SK-N-DZ (cell line): ENCODE measurements at regions not wholly inside any gene's neighbourhood (a gene's known extent, or its start where the extent isn't known, plus 50 kb on each side); places are given as distances from the start of the nearest gene placed in this dataset.
A peak's percentile ranks its signal among the peaks of the same experiment; 100 is the strongest.

Source experiments
- DNase-seq: peaks from one replicate; pipeline ENCODE4 v3.0.0-alpha.2; 2015; ENCODE audit warnings: low spot score
- small RNA-seq, 2 experiments: library from RNA; depleted of rRNA; stranded (forward); fragments of <200 nt; gene quantifications; one replicate each; pipeline ENCODE3, GENCODE V24; 2014

DNA sequence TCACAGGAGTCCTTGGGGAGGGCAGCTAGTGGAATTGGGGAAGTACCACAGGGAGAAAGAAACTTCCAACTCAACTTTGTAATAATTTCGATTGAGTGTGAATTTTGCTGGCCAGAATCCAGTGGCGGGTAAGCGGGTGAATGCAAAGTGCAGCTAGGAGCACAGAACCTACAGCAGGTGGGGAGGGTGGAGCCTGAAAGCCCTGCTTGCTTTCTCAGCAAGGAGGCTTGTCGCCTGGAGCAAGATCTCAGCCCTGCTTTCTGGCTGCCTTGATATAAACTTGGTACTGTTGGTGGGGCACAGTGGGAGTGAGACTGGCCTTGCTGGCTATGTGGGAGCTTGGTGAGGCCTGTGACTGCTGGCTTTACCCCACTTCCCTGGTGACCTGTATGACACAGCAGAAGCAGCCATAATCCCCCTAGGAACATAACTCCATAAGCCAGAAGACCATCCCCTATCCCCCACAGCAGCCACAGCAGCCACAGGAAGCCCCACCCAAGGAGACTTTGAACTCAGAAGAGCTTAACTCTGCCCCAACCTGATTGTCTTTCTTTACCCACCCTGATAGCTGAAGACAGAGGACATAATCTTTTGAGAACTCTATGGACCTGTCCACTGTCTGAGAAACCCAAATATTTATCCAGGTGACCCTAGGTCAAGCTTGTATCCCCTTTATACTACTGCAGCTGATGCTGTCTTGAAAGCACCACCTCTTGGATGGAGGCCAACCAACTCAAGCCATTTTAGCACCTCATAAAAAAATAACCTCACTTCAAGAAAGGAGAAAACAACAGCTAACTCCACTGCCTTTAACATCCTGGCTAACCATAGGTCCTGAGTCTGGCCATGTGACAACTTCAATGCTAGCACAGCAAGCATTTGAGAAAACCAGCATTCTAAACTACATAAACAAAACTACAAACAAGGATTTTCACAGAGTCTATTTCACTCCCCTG is 87.2 kb upstream of the PDE5A start:
- no peak for DNase-seq

DNA sequence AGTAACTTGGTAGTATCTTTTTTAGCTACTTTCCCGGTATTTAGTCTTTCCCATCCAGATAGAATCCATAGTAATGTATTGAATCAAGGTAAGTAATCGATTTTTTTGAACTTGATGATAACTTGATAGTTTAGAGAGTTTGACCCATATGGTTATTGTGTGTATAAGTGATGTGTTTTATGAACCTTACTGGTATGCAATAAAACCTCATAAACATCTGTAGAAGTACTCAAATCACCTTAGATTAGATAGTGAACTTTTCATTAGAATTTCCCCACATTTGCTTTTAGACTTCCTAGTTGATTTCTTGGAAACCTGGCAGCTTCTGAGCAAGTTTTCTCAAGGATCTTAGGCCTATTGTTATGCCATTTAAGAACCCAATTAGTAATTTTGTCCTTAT is 80.8 kb upstream of the PDE5A start:
- DNase-seq: no peak

- DNase-seq: no peak
Observed at GRCh38 chr4:119707336-119707735, 78.7 kb upstream of the PDE5A start.

- DNase-seq: no peak
Observed at GRCh38 chr4:119706804-119707203, 78.2 kb upstream of the PDE5A start.

GRCh38 chr4:119697887-119698393 is 69.3 kb upstream of the PDE5A start:
- DNase-seq: no peak

GRCh38 chr4:119696963-119697362 is 68.4 kb upstream of the PDE5A start:
- no peak for DNase-seq

DNA sequence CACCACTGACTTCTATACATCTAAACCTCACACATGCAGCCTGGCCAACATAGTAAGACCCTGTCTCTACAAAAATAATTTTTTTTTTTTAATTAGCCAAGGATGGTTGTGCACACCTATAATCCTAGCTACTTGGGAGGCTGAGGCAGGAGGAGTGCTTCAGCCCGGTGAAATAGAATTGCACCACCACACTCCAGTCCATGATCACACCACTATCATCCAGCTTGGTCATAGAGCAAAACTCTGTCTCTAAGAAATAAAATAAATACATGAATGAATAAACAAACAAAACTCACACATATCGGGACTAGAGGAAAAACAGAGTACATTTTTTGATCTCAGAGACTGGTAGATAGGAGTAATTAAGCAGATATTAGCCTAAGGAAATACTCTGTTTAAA is 66.6 kb upstream of the PDE5A start:
- DNase-seq: no peak

DNA sequence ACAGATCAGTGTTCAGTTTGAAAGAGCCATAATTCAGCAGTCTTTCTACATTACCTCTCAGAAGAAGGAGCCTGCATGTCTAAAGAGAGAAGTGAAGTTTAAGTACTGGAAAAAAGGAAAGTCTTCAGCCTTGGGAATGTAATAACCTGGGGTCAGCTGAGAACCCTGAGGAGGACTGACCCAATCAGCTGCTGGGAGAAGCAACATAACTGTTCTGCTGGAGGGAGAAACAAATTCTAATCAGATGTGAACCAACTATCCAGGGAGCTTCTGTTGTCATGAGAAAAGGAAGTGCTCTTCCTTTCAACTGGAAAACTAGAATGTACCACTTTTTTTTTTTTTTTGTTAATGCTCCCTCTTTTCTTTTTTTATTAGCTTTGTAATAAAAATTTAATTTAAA is 64.5 kb upstream of the PDE5A start:
- no peak for DNase-seq

GRCh38 chr4:119692001-119692400 is 63.4 kb upstream of the PDE5A start:
- no peak for DNase-seq

DNA sequence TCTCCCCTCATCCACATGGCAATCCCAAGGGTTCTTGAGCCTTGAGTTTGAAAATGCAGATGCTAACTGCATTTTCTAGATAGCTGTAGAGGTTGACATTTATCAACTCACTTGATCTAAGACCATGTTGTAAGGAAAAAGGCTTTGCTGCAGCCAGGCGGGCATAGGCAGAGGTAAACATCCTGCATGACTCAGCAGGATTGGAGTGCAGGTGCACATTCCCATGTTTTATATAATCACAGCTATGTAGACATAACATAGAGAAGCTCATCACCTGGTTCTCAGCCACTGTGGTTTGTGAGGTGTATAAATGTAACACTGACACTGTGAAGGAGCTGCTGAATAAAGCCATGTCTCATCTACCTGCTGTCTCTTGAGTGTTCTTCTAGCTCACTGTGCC is 62.3 kb upstream of the PDE5A start:
- DNase-seq: no peak

GRCh38 chr4:119688446-119688845 is 59.8 kb upstream of the PDE5A start:
- DNase-seq: no peak

DNA sequence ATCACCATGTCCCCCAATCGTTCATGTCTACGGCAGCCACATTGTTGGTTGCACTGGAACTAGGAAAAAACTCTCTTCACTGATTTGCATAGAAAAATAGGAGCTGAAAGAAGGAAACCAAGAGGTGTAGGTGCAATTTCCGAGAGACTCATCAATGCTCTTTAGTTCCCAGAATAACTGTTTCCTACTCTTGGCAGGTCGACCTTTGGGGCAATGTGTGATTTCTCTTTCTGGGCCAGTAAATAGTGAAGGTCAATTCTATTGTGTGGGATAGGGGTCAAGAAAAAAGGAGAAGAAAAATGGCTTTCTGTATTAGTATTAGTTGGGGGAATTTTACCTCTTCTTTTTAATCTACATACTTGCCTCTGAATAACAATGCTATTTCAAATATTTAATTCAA is 55.9 kb upstream of the PDE5A start:
- DNase-seq: no peak

DNA sequence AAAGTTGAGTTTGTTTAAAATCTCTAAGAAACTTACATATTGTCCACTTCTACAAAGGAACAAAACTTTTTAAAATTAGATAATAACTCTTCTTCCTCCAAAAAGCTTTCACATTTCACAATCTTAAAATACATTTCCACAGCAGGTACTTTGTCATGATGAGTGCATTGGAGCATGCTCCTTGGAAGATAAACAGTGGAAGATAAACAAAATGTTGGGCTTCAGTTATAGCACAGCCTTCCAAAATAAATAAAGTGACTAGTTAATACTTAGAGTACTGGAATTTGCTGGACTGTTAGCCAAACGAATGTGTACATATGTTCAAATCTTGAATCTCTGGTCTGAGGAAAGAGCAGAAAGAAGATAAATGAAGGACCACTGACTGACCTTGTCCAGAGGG is 54.9 kb upstream of the PDE5A start:
- no peak for DNase-seq

DNA sequence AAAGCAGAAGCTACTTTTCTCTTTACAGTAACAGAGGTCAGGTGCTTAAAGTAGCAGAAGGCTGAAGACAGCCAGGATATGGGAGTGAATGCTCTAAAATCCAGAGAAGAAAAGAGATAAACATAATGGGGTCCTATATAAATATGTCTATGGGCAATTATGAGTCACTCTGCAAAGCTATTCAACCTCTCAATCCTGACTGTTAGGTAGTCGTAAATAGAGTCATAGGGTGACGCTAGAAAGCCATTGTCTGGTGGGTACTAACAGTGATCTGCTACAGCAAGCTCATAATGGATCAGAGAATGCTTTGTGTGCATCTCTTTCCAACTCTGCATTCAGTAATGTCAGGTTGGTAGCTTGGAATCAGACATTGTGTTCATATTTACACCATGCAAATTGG is 53.5 kb upstream of the PDE5A start:
- DNase-seq: no peak

GRCh38 chr4:119679251-119679650 is 50.6 kb upstream of the PDE5A start:
- DNase-seq: peak; percentile 26

GRCh38 chr4:119678761-119679160 is 50.2 kb upstream of the PDE5A start:
- no peak for DNase-seq

Small RNAs in the stretch of these regions (small RNA-seq; reads per million reads assigned to genes)
- 0 reads per million in 2 experiments for gene RF00019
